VCaP (cell line): ENCODE measurements at regions not wholly inside any gene's neighbourhood (a gene's known extent, or its start where the extent isn't known, plus 50 kb on each side); places are given as distances from the start of the nearest gene placed in this dataset.

ENCODE experiments used
- H3K27ac ChIP-seq: fragments of 450-650 bp; 2 replicates; pipeline ENCODE4 v1.5.1; 2017
- TF ChIP-seq, protein P1 (sequence below): fragments of 450-650 bp; conservative IDR thresholded peaks from 2 replicates; pipeline ENCODE4 v1.5.1; 2017; ENCODE audit warnings: mild to moderate bottlenecking, moderate library complexity

DNA sequence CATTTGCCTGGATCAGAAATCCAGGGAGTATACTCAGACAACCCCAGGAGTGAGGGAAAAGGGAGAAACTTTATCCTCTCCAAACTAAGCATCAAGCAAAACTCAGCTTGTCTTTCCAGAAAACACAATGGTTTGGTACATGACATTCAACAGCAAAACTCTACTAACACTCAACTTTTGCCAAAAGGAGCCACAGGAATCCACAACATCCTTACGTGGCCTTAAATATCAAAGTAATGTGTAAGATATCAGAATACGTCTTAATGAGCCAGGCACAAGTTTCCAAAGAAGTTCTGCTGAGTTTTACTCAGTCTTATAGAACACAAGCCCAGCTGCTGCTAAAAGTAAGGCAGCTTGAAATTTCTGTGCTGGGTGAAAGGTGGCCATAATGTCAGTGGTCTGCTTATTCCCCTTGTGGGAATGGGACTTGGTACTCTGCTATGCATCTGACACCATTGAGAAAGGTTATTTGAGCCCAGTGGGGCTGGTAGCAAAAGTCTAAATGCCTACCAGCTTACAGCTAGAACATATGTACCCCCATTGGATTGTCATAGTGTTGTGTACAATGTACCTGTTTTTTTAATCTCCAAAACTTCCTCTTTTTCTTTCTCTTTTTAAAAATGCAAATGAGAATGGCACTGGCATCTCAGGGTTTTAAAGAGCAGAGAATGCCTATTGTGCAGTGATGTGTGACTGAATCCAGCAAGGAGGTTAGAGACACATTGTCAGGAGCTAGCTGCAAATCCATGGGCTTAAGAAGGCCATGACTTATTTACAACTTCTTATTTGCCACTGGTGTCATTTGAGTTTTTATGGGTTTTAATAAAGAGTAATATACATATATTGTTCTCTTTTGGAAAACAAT lies 62.0 kb upstream of the ST6GALNAC3 start:
- TF ChIP-seq, protein P1, sequence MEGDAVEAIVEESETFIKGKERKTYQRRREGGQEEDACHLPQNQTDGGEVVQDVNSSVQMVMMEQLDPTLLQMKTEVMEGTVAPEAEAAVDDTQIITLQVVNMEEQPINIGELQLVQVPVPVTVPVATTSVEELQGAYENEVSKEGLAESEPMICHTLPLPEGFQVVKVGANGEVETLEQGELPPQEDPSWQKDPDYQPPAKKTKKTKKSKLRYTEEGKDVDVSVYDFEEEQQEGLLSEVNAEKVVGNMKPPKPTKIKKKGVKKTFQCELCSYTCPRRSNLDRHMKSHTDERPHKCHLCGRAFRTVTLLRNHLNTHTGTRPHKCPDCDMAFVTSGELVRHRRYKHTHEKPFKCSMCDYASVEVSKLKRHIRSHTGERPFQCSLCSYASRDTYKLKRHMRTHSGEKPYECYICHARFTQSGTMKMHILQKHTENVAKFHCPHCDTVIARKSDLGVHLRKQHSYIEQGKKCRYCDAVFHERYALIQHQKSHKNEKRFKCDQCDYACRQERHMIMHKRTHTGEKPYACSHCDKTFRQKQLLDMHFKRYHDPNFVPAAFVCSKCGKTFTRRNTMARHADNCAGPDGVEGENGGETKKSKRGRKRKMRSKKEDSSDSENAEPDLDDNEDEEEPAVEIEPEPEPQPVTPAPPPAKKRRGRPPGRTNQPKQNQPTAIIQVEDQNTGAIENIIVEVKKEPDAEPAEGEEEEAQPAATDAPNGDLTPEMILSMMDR: no peak
- H3K27ac ChIP-seq: peak overlapping the region; percentile 54

DNA sequence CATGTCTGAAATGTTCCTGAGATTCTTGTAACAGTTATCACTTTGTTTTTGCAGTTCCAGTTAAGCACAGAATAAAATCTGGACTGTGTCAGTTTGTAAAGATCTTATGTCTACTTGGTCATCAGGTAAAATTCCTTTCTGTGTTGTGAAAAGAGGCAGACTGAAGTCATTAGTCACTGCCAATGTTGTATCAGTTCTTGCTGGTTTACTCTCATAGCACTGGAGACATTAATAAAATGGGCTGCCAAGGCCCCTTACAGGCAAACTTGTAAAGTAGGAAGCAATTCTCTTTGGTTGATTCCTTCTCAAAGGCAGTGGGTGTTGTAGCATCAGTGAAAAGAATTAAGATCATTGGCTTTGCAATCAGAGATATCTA lies 61.4 kb upstream of the ST6GALNAC3 start:
- H3K27ac ChIP-seq: peak overlapping the region; percentile 54
- TF ChIP-seq, protein P1: no peak

DNA sequence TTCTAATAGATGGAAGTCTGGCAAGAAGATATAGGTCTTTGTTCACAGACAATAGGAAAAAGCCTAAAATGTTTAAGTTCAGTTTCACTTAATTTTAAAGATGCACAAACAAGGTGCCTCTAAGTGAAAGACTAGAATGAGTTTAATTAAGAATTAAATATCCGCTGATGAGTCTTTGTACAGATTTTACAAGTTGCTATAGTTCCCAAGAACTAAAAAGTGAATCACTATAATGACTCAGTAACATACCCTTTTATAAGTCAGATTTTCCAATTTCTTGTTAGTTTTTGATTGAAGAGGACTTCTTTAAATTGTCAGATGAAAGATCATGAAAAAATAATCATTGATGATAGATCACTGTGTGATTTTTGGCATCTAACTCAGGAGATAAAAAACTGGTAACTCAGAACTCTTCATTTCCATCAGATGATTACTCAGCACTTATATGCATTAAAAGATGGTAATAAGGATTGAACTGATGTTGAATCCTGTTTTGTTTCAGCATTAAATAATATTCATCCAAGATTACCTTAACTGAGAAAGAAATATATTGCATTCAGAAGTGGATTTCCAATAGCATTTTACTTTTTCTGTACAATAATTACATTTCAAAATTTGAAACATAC lies 59.0 kb upstream of the ST6GALNAC3 start:
- TF ChIP-seq, protein P1: no peak
- H3K27ac ChIP-seq: no peak overlapping the region

DNA sequence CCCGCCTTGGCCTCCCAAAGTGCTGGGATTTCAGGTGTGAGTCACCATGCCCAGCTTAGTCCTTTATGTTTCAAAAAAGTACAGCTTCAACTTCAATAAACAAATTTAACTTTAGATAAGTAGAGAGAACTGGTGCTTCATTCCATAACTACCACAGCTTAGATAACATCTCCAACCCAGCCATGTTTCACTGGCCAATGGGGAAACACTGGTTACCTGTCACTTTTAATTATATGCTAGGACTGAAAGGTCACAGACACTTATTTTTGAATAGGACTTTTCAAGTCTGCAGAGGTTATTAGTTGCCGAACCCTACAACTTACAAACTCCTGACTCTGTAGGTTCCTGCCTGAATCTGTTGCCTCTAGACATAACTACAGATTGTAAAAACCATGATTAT lies 56.5 kb upstream of the ST6GALNAC3 start:
- no peak overlapping the region for H3K27ac ChIP-seq
- TF ChIP-seq, protein P1: no peak

DNA sequence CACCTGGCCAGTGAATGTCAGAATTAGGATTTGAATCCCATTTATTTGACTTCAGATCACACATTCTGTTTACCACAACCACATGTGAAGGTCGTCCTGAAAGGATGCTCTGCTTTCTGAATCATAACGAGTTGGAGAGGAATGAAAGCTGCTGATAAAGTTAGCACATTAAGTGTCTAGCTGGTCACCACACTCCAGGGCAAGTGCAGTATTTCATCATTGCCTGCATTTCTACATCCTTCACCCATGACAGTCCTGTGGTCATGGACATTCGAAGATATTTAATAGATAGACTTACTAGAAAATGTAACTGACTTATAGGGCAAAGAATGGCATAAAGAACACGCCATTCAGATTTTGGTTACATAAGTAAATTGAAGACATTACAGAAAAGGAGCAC lies 52.7 kb upstream of the ST6GALNAC3 start:
- TF ChIP-seq, protein P1: no peak
- H3K27ac ChIP-seq: no peak overlapping the region

DNA sequence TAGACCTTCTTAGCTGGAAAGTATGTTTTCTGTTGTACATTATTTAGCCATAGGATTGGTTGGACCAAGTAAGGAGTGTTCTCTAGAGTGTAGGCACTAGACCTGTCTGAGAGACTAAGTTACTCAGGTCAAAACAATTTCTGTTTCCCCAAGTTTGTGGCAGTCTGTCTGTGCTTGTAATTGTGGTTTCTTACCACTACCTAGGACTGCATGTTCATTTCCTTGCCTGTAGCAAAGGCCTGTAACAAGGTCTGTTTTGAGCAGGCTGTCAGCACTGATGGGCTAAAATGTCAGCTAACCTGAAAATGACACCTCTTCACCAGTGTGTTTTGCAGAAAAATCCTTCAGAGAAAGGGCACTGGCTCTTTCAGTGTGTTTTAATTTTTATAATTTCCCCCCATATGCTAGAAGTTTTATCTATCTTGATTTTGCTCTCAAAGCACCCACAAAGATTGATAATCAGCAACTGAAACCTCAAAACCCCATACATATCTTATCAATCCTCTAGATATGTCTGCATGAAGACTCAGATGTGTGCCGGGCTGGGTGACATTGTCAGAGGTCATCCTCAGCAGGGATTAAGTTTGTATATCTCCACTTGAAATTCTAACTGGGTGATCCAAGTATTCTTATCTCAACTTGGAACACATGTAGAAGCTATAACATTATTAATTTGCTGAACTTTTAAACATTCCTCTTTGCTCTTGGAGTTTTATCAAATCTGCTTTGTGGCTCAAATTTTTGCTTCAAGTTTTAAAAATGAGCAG lies 50.7 kb upstream of the ST6GALNAC3 start:
- no peak overlapping the region for H3K27ac ChIP-seq

More for the DNA sequence above, 50.7 kb upstream of the ST6GALNAC3 start:
- TF ChIP-seq, protein P1: no peak
